Neural cell (in vitro differentiated cells): ENCODE measurements at regions not wholly inside any gene's neighbourhood (a gene's known extent, or its start where the extent isn't known, plus 50 kb on each side); places are given as distances from the start of the nearest gene placed in this dataset.

Experiments
- H2AFZ ChIP-seq: fragments of 200-600, 300-800 bp; sonication (generic), shearing (Covaris generic); 2 replicates; pipeline ENCODE4 v1.6.0; 2014; ENCODE audit warnings: low read depth, mild to moderate bottlenecking, antibody characterized with exemption, low read length, moderate library complexity
- H3F3A ChIP-seq: fragments of 200-600 bp; shearing (Covaris generic); 2 replicates; pipeline ENCODE4 v1.6.1; 2016; ENCODE audit warnings: mild to moderate bottlenecking, moderate library complexity, mixed read lengths, antibody characterized with exemption, low read length; ENCODE audit not compliant: insufficient read depth, poor library complexity, severe bottlenecking
- H3K27ac ChIP-seq: fragments of 200-600, 300-800 bp; sonication (generic), shearing (Covaris generic); 2 replicates; pipeline ENCODE4 v1.5.1; 2014; ENCODE audit warnings: mild to moderate bottlenecking, low read length, moderate library complexity
- H3K27me3 ChIP-seq: fragments of 300-800, 200-600 bp; sonication (generic), shearing (Covaris generic); 2 replicates; pipeline ENCODE4 v1.6.0; 2014; ENCODE audit warnings: mild to moderate bottlenecking, low read depth, low read length, moderate library complexity; ENCODE audit not compliant: insufficient read depth
- H3K36me3 ChIP-seq: fragments of 300-800, 200-600 bp; sonication (generic), shearing (Covaris generic); 2 replicates; pipeline ENCODE4 v1.5.1; 2014; ENCODE audit warnings: mild to moderate bottlenecking, antibody characterized with exemption, low read length, moderate library complexity; ENCODE audit not compliant: insufficient read depth
- H3K4me2 ChIP-seq: fragments of 300-800, 200-600 bp; sonication (generic), shearing (Covaris generic); 2 replicates; pipeline ENCODE4 v1.6.0; 2014; ENCODE audit warnings: mild to moderate bottlenecking, low read length
- H3K4me3 ChIP-seq: fragments of 300-800, 200-600 bp; sonication (generic), shearing (Covaris generic); 2 replicates; pipeline ENCODE4 v1.5.1; 2014; ENCODE audit warnings: mild to moderate bottlenecking, low read length, moderate library complexity
- H3K79me2 ChIP-seq: fragments of 200-600 bp; shearing (Covaris generic); replicated peaks from 2 replicates; pipeline ENCODE4 v1.6.0; 2014; ENCODE audit warnings: mild to moderate bottlenecking, low read length, moderate library complexity; ENCODE audit not compliant: insufficient read depth
- H3K9ac ChIP-seq: fragments of 300-800, 200-600 bp; sonication (generic), shearing (Covaris generic); 2 replicates; pipeline ENCODE4 v1.6.1; 2016; ENCODE audit warnings: mild to moderate bottlenecking, low read length, mixed read lengths
- H3K9me2 ChIP-seq: fragments of 200-600 bp; shearing (Covaris generic); 2 replicates; pipeline ENCODE4 v1.6.1; 2016; ENCODE audit warnings: mild to moderate bottlenecking, low read length, mixed read lengths; ENCODE audit not compliant: insufficient read depth
- H3K9me3 ChIP-seq: fragments of 200-600, 300-800 bp; sonication (generic), shearing (Covaris generic); 2 replicates; pipeline ENCODE4 v1.6.1; 2016; ENCODE audit warnings: mild to moderate bottlenecking, mixed run types, low read length, moderate library complexity, mixed read lengths
- H4K20me1 ChIP-seq: fragments of 200-600 bp; shearing (Covaris generic); 2 replicates; pipeline ENCODE4 v1.6.1; 2016; ENCODE audit warnings: mild to moderate bottlenecking, mixed run types; ENCODE audit not compliant: insufficient read depth
- CTCF ChIP-seq: fragments of 450-650 bp; IDR thresholded peaks from 2 replicates; pipeline ENCODE4 v1.5.1; 2014; ENCODE audit warnings: antibody characterized with exemption, mild to moderate bottlenecking, moderate library complexity; ENCODE audit not compliant: poor library complexity, severe bottlenecking
- EP300 ChIP-seq: fragments of 450-650 bp; conservative IDR thresholded peaks from 2 replicates; pipeline ENCODE4 v1.6.1; 2014; ENCODE audit warnings: antibody characterized with exemption, mild to moderate bottlenecking, moderate library complexity; ENCODE audit not compliant: poor library complexity, severe bottlenecking
- EZH2 ChIP-seq: fragments of 200-600, 300-800 bp; shearing (Covaris generic), sonication (generic); IDR thresholded peaks from 2 replicates; pipeline ENCODE4 v1.6.1; 2014; ENCODE audit warnings: antibody characterized with exemption, low read length, borderline replicate concordance, mild to moderate bottlenecking; ENCODE audit not compliant: insufficient read depth, poor library complexity, severe bottlenecking
- MXI1 ChIP-seq: fragments of 450-650 bp; conservative IDR thresholded peaks from 2 replicates; pipeline ENCODE4 v1.6.1; 2014; ENCODE audit warnings: antibody characterized with exemption, mild to moderate bottlenecking; ENCODE audit not compliant: poor library complexity, severe bottlenecking
- POLR2AphosphoS5 ChIP-seq: IDR thresholded peaks from 2 replicates; pipeline ENCODE4 v1.6.1; 2012
- RAD21 ChIP-seq: fragments of 450-650 bp; conservative IDR thresholded peaks from 2 replicates; pipeline ENCODE4 v1.6.1; 2014; ENCODE audit warnings: antibody characterized with exemption, mild to moderate bottlenecking, moderate library complexity
- REST ChIP-seq: IDR thresholded peaks from 2 replicates; pipeline ENCODE4 v1.6.1; 2012; ENCODE audit warnings: borderline replicate concordance
- SMC3 ChIP-seq: fragments of 450-650 bp; conservative IDR thresholded peaks from 2 replicates; pipeline ENCODE4 v1.6.1; 2014; ENCODE audit warnings: antibody characterized with exemption, mild to moderate bottlenecking, moderate library complexity; ENCODE audit not compliant: poor library complexity
- TAF1 ChIP-seq: IDR thresholded peaks from 2 replicates; pipeline ENCODE4 v1.6.1; 2012; ENCODE audit warnings: low read depth

GRCh38 chr11:28677721-28678120 is 569.5 kb downstream of the METTL15 start:
- no peak overlapping the region for H3K27ac ChIP-seq
- no peaks in the 10 kb centered on the region for H3K9me2 ChIP-seq
- no peaks in the 10 kb centered on the region for H3K9me3 ChIP-seq
- H3K79me2 ChIP-seq, result no peaks in the 10 kb centered on the region
- no peaks in the 10 kb centered on the region for H3F3A ChIP-seq
- TF ChIP-seq REST, result no peak
- no peak overlapping the region for H3K4me2 ChIP-seq
- no peaks in the 10 kb centered on the region for H3K36me3 ChIP-seq
- no peaks in the 10 kb centered on the region for H4K20me1 ChIP-seq
- no peak overlapping the region for H2AFZ ChIP-seq
- H3K4me3 ChIP-seq, result no peak overlapping the region
- H3K9ac ChIP-seq, result no peak overlapping the region
- H3K27me3 ChIP-seq, result no peaks in the 10 kb centered on the region

GRCh38 chr11:28675183-28675582 is 567.0 kb downstream of the METTL15 start:
- H3K4me2 ChIP-seq, result no peak overlapping the region
- no peaks in the 10 kb centered on the region for H3K79me2 ChIP-seq
- H3K36me3 ChIP-seq, result no peaks in the 10 kb centered on the region
- TF ChIP-seq SMC3 (no peak), REST (no peak), TAF1 (no peak), EP300 (no peak), CTCF (no peak), POLR2AphosphoS5 (no peak), MXI1 (no peak), RAD21 (no peak), EZH2 (no peak)
- no peaks in the 10 kb centered on the region for H3F3A ChIP-seq
- no peaks in the 10 kb centered on the region for H3K27me3 ChIP-seq
- H3K9ac ChIP-seq, result no peak overlapping the region
- no peak overlapping the region for H3K27ac ChIP-seq
- no peaks in the 10 kb centered on the region for H3K9me3 ChIP-seq
- H4K20me1 ChIP-seq, result no peaks in the 10 kb centered on the region
- H2AFZ ChIP-seq, result no peak overlapping the region
- no peak overlapping the region for H3K4me3 ChIP-seq
- H3K9me2 ChIP-seq, result no peaks in the 10 kb centered on the region
